ENCODE measurements at regions not wholly inside any gene's neighbourhood (a gene's known extent, or its start where the extent isn't known, plus 50 kb on each side); places are given as distances from the start of the nearest gene placed in this dataset.

- DNase-seq (ENCODE audit: low spot score), result no peak
- TF ChIP-seq EZH2phosphoT487 (IDR thresholded peaks at IDR 0.05; ENCODE audit: low read depth, severe bottlenecking, unreplicated experiment), result no peak
- Histone ChIP-seq H3K4me1 (ENCODE audit: insufficient read depth) (peaks cover 64% of the 10 kb centered on the region), H3K79me2 (peaks cover 42% of the 10 kb centered on the region), H3K36me3 (replicated peaks; ENCODE audit: insufficient read depth, low read depth) (no peaks in the 10 kb centered on the region), H2AFZ (peak overlapping the region; percentile 35), H3K27ac (no peak overlapping the region), H3K9me3 (ENCODE audit: low read depth) (no peaks in the 10 kb centered on the region), H3K27me3 (no peaks in the 10 kb centered on the region), H3K4me3 (peak overlapping the region; percentile 64), H3K4me2 (peak overlapping the region; percentile 85), H4K20me1 (ENCODE audit: insufficient read depth, poor library complexity, severe bottlenecking) (peaks cover 20% of the 10 kb centered on the region), H3K9me2 (replicated peaks; ENCODE audit: insufficient read depth) (no peaks in the 10 kb centered on the region)
- WGBS (ENCODE audit: low lambda C conversion rate, missing lambda C conversion rate), result under 1% methylated on average over 74 of the region's 125 CpGs
Observed at GRCh38 chr16:85169333-85170065, 57.2 kb upstream of the CIBAR2 start.

- H3K36me3 ChIP-seq (replicated peaks; ENCODE audit: insufficient read depth, low read depth), result no peaks in the 10 kb centered on the region
- peaks cover 48% of the 10 kb centered on the region for H3K79me2 ChIP-seq
- H3K9me2 ChIP-seq (replicated peaks; ENCODE audit: insufficient read depth), result no peaks in the 10 kb centered on the region
- DNase-seq (ENCODE audit: low spot score), result no peak
- no peaks in the 10 kb centered on the region for H3K9me3 ChIP-seq (ENCODE audit: low read depth)
- H3K4me1 ChIP-seq (ENCODE audit: insufficient read depth), result peaks cover 64% of the 10 kb centered on the region
- TF ChIP-seq EZH2phosphoT487 (IDR thresholded peaks at IDR 0.05; ENCODE audit: low read depth, severe bottlenecking, unreplicated experiment) (no peak), EZH2 (IDR thresholded peaks at IDR 0.05; ENCODE audit: borderline replicate concordance) (no peak), CTCF (IDR thresholded peaks at IDR 0.05; ENCODE audit: poor library complexity) (no peak)
- H3K4me2 ChIP-seq, result peak overlapping the region; percentile 85
- H3K4me3 ChIP-seq, result peak overlapping the region; percentile 64
- no peak overlapping the region for H3K27ac ChIP-seq
- H3K27me3 ChIP-seq, result no peaks in the 10 kb centered on the region
- H2AFZ ChIP-seq, result peak overlapping the region; percentile 35
- peaks cover 22% of the 10 kb centered on the region for H4K20me1 ChIP-seq (ENCODE audit: insufficient read depth, poor library complexity, severe bottlenecking)
- WGBS (ENCODE audit: low lambda C conversion rate, missing lambda C conversion rate), result 35% methylated on average over 4 of the region's 38 CpGs
Observed at GRCh38 chr16:85170066-85170491, 57.8 kb upstream of the CIBAR2 start.

- no peak for TF ChIP-seq CTCF (IDR thresholded peaks at IDR 0.05; ENCODE audit: poor library complexity)
- no peak for TF ChIP-seq EZH2phosphoT487 (IDR thresholded peaks at IDR 0.05; ENCODE audit: low read depth, severe bottlenecking, unreplicated experiment)
- Histone ChIP-seq H3K4me3 (no peak overlapping the region), H4K20me1 (ENCODE audit: insufficient read depth, poor library complexity, severe bottlenecking) (peaks cover 27% of the 10 kb centered on the region), H2AFZ (no peak overlapping the region), H3K36me3 (replicated peaks; ENCODE audit: insufficient read depth, low read depth) (no peaks in the 10 kb centered on the region), H3K9me2 (replicated peaks; ENCODE audit: insufficient read depth) (no peaks in the 10 kb centered on the region), H3K9me3 (ENCODE audit: low read depth) (no peaks in the 10 kb centered on the region), H3K4me1 (ENCODE audit: insufficient read depth) (peaks cover 62% of the 10 kb centered on the region), H3K27me3 (no peaks in the 10 kb centered on the region), H3K27ac (no peak overlapping the region), H3K79me2 (peaks cover 53% of the 10 kb centered on the region), H3K4me2 (peak overlapping the region; percentile 85)
- WGBS (ENCODE audit: low lambda C conversion rate, missing lambda C conversion rate), result 78% methylated on average over 19 of the region's 23 CpGs
- no peak for DNase-seq (ENCODE audit: low spot score)
Observed at GRCh38 chr16:85170590-85171003, 58.3 kb upstream of the CIBAR2 start.

GRCh38 chr16:85171004-85171758 lies 58.9 kb upstream of the CIBAR2 start:
- Histone ChIP-seq H3K27me3 (no peaks in the 10 kb centered on the region), H2AFZ (no peak overlapping the region), H3K4me1 (ENCODE audit: insufficient read depth) (peaks cover 62% of the 10 kb centered on the region), H3K9me3 (ENCODE audit: low read depth) (no peaks in the 10 kb centered on the region), H3K36me3 (replicated peaks; ENCODE audit: insufficient read depth, low read depth) (no peaks in the 10 kb centered on the region), H3K4me2 (peak overlapping the region; percentile 85), H3K79me2 (peaks cover 59% of the 10 kb centered on the region), H3K27ac (peak overlapping the region; percentile 87), H3K4me3 (peak overlapping the region; percentile 37), H3K9me2 (replicated peaks; ENCODE audit: insufficient read depth) (no peaks in the 10 kb centered on the region), H4K20me1 (ENCODE audit: insufficient read depth, poor library complexity, severe bottlenecking) (peaks cover 27% of the 10 kb centered on the region)
- no peak for DNase-seq (ENCODE audit: low spot score)
- 86% methylated on average over 43 of the region's 44 CpGs for WGBS (ENCODE audit: low lambda C conversion rate, missing lambda C conversion rate)
- TF ChIP-seq EZH2phosphoT487 (IDR thresholded peaks at IDR 0.05; ENCODE audit: low read depth, severe bottlenecking, unreplicated experiment), result no peak
- TF ChIP-seq CTCF (IDR thresholded peaks at IDR 0.05; ENCODE audit: poor library complexity), result no peak
- no peak for TF ChIP-seq EZH2 (IDR thresholded peaks at IDR 0.05; ENCODE audit: borderline replicate concordance)

Measured in hepatocyte (in vitro differentiated cells).